IMR-90 (cell line): ENCODE measurements at regions not wholly inside any gene's neighbourhood (a gene's known extent, or its start where the extent isn't known, plus 50 kb on each side); places are given as distances from the start of the nearest gene placed in this dataset.

Experiments used
- ATAC-seq: fragments of 200-7000 bp; cut with Tn5 transposase; 2 replicates; pipeline ENCODE4 v1.9.1; 2020; ENCODE audit warnings: low read depth, mild to moderate bottlenecking, moderate library complexity
- BruUV-seq: library from RNA; stranded (reverse); fragments of 400-500 nt; replicated peaks from 2 replicates; lab custom pipeline; 2021; lab: Mats Ljungman, UMichigan
- CTCF ChIA-PET: fragments of 300-600 bp; formaldehyde crosslinking; extraction: SDS; loops from one replicate; lab custom pipeline; 2021; ENCODE audit warnings: antibody characterized with exemption; lab: Yijun Ruan, JAX
- POLR2A ChIA-PET: fragments of 300-600 bp; sonication (Branson Sonifier 250); formaldehyde crosslinking; loops from one replicate; lab custom pipeline; 2022; ENCODE audit warnings: antibody characterized with exemption; ENCODE audit not compliant: unreplicated experiment; lab: Charles Lee
- DNase-seq: peaks from one replicate; pipeline ENCODE4 v3.0.0; 2013
- H2AFZ ChIP-seq: replicated peaks from 2 replicates; pipeline ENCODE3; 2013; ENCODE audit warnings: low read length, mild to moderate bottlenecking; ENCODE audit not compliant: poor library complexity
- H2AK5ac ChIP-seq: 2 replicates; pipeline ENCODE4 v1.6.1; 2013; ENCODE audit warnings: low read depth, low read length, inconsistent platforms
- H2AK9ac ChIP-seq: replicated peaks from 2 replicates; pipeline ENCODE3; 2013; ENCODE audit warnings: mild to moderate bottlenecking, low read depth, low read length, moderate library complexity; ENCODE audit not compliant: poor library complexity
- H2BK120ac ChIP-seq: 2 replicates; pipeline ENCODE4 v1.6.1; 2013; ENCODE audit warnings: low read depth, low read length, inconsistent platforms
- H2BK15ac ChIP-seq: 3 replicates; pipeline ENCODE4 v1.6.1; 2013; ENCODE audit warnings: low read depth, low read length, inconsistent platforms
- H2BK20ac ChIP-seq: 2 replicates; pipeline ENCODE4 v1.6.1; 2013; ENCODE audit warnings: low read depth, mild to moderate bottlenecking, inconsistent platforms, low read length, moderate library complexity
- H2BK5ac ChIP-seq: 2 replicates; pipeline ENCODE4 v1.6.1; 2013; ENCODE audit warnings: mild to moderate bottlenecking, low read depth, low read length, inconsistent platforms; ENCODE audit not compliant: poor library complexity, severe bottlenecking
- H3K14ac ChIP-seq: replicated peaks from 2 replicates; pipeline ENCODE4 v1.6.1; 2013; ENCODE audit warnings: low read depth, low read length, inconsistent platforms
- H3K18ac ChIP-seq: 2 replicates; pipeline ENCODE4 v1.6.1; 2013; ENCODE audit warnings: low read depth, low read length, control low read depth
- H3K23ac ChIP-seq: 2 replicates; pipeline ENCODE4 v1.6.1; 2013; ENCODE audit warnings: low read depth, low read length, inconsistent platforms
- H3K27ac ChIP-seq: 2 replicates; pipeline ENCODE4 v1.5.1; 2013; ENCODE audit warnings: mild to moderate bottlenecking, control low read depth, low read length; ENCODE audit not compliant: insufficient read depth
- H3K27me3 ChIP-seq: 2 replicates; pipeline ENCODE4 v1.6.1; 2013; ENCODE audit warnings: low read length; ENCODE audit not compliant: control insufficient read depth, insufficient read depth
- H3K36me3 ChIP-seq: 2 replicates; pipeline ENCODE4 v1.6.1; 2013; ENCODE audit warnings: low read length, mixed read lengths; ENCODE audit not compliant: control insufficient read depth, insufficient read depth
- H3K4ac ChIP-seq: 2 replicates; pipeline ENCODE4 v1.6.1; 2013; ENCODE audit warnings: low read depth, low read length, inconsistent platforms
- H3K4me1 ChIP-seq: 2 replicates; pipeline ENCODE4 v1.6.1; 2013; ENCODE audit warnings: low read length, mixed read lengths; ENCODE audit not compliant: control insufficient read depth, insufficient read depth
- H3K4me2 ChIP-seq: 2 replicates; pipeline ENCODE4 v1.6.1; 2013; ENCODE audit warnings: low read depth, mild to moderate bottlenecking, control low read depth, low read length, moderate library complexity
- H3K4me3 ChIP-seq: 2 replicates; pipeline ENCODE4 v1.5.1; 2013; ENCODE audit warnings: low read depth, mild to moderate bottlenecking, control low read depth, low read length, moderate library complexity; ENCODE audit not compliant: insufficient read depth
- H3K56ac ChIP-seq: 2 replicates; pipeline ENCODE4 v1.6.1; 2013; ENCODE audit warnings: low read length, inconsistent platforms; ENCODE audit not compliant: insufficient read depth; ENCODE audit errors: extremely low read depth
- H3K79me1 ChIP-seq, 2 experiments: 2 replicates each; pipeline ENCODE4 v1.6.1; 2013; ENCODE audit warnings: low read length in 2 of 2, inconsistent platforms in 1 of 2, low read depth in 1 of 2
- H3K9ac ChIP-seq: 2 replicates; pipeline ENCODE4 v1.6.1; 2013; ENCODE audit warnings: low read depth, low read length, control low read depth
- H3K9me1 ChIP-seq: 2 replicates; pipeline ENCODE4 v1.6.1; 2013; ENCODE audit warnings: low read length, inconsistent platforms; ENCODE audit not compliant: insufficient read depth
- H3K9me3 ChIP-seq: 2 replicates; pipeline ENCODE4 v1.6.1; 2013; ENCODE audit warnings: low read length; ENCODE audit not compliant: control insufficient read depth, insufficient read depth
- H4K20me1 ChIP-seq: 2 replicates; pipeline ENCODE4 v1.6.1; 2013; ENCODE audit warnings: low read length, inconsistent platforms; ENCODE audit not compliant: insufficient read depth
- H4K5ac ChIP-seq: 2 replicates; pipeline ENCODE4 v1.6.1; 2013; ENCODE audit warnings: mild to moderate bottlenecking, low read depth, low read length, control low read depth
- H4K8ac ChIP-seq, 2 experiments: 2 replicates each; pipeline ENCODE4 v1.6.1; 2013; ENCODE audit warnings: low read depth in 2 of 2, low read length in 2 of 2, control low read depth in 1 of 2, inconsistent platforms in 1 of 2
- H4K91ac ChIP-seq: 2 replicates; pipeline ENCODE4 v1.6.1; 2013; ENCODE audit warnings: low read depth, low read length, inconsistent platforms; ENCODE audit not compliant: insufficient read depth
- CHD1 ChIP-seq: IDR thresholded peaks from 2 replicates; pipeline ENCODE4 v1.6.1; 2012; ENCODE audit warnings: low read depth, low read length, improper control_type of control experiment
- MAZ ChIP-seq: IDR thresholded peaks from 2 replicates; pipeline ENCODE4 v1.6.1; 2012; ENCODE audit warnings: low read depth, mild to moderate bottlenecking, low read length, improper control_type of control experiment, moderate library complexity, borderline replicate concordance
- NFE2L2 ChIP-seq: fragments of 150-350 bp; IDR thresholded peaks from 2 replicates; pipeline ENCODE4 v1.6.1; 2016; ENCODE audit warnings: low read depth, mild to moderate bottlenecking, low read length
- WGBS, 2 experiments: methylation state at CpG; one replicate each; pipeline versions ENCODE4 v1.1.5 to v1.1.7; 2013; ENCODE audit warnings: missing lambda C conversion rate in 2 of 2; ENCODE audit not compliant: insufficient read length in 1 of 2; ENCODE audit errors: extremely low coverage in 2 of 2; 5-methylcytosine and 5-hydroxymethylcytosine counted together
- dilution Hi-C: fragments of 300-500 bp; cut with HindIII; formaldehyde crosslinking; loops from one replicate; pipeline ENCODE4 v1.14.3; 2018; ENCODE audit warnings: low sequenced_read_pairs; ENCODE audit not compliant: unreplicated experiment
- in situ Hi-C: fragments of 300-500 bp; cut with MboI; formaldehyde crosslinking; loops from 3 replicates; pipeline ENCODE4 v1.14.3; 2019; ENCODE audit warnings: low sequenced_read_pairs, inconsistent platforms, mixed read lengths
- intact Hi-C: fragments of 100-400 bp; cut with micrococcal nuclease; formaldehyde crosslinking; loops from 2 replicates; pipeline ENCODE4 v1.10.0; 2022

DNA sequence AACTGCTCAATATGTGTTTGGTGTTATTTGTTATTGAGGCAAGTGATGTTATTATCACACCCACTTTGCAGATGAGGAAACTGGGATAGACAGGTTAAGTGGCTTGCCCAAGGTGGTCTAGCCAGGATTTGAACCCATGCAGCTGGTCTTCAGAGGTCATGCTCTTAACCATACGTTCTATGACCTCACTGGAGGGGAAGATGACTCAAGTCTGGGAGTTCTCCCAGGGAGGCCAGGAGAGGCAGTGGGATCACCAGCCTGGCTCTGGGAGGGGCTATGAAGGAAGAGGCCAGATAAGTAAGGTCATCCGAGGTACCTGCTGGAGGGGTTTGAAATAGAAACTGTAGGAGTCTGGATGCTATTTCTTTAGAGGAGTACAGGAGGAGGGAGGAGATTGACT, 95.3 kb downstream of the NAV1 start:
- BruUV-seq = no TSS peak
- dilution Hi-C loops = no loop called here
- H3K23ac ChIP-seq = peak overlapping the region; percentile 53; the same call in 1 of the 2 replicates
- 71% methylated on average over 1 of the region's 2 CpGs; no CpG with 5 or more reads in 1 of the 2 experiments for WGBS, 2 experiments
- in situ Hi-C loops = no loop called here
- no peak overlapping the region for H3K27ac ChIP-seq
- no peak overlapping the region for H3K18ac ChIP-seq
- ChIA-PET POLR2A (interaction anchor here (0.5 kb wide), 1 partner anchor 10 kb away, joined by 13 read pairs; no protein-coding TSS in a partner anchor), CTCF (no interaction called here)
- H3K27me3 ChIP-seq = no peaks in the 10 kb centered on the region
- no peak overlapping the region for H2AFZ ChIP-seq
- H3K9me1 ChIP-seq = peaks cover 44% of the 10 kb centered on the region
- TF ChIP-seq CHD1 (no peak), NFE2L2 (no peak), MAZ (peak; percentile 31; the same call in 1 of the 2 replicates)
- intact Hi-C loops = no loop called here
- no peak overlapping the region for H3K4me2 ChIP-seq
- H3K79me1 ChIP-seq = peaks cover 39 to 83% of the 10 kb centered on the region in 2 experiments
- H3K36me3 ChIP-seq = peaks cover 19% of the 10 kb centered on the region
- no peak overlapping the region for H4K5ac ChIP-seq
- no peak overlapping the region for H3K9ac ChIP-seq
- H3K14ac ChIP-seq = peak overlapping the region; percentile 8; the same call in 1 of the 2 replicates
- H2BK5ac ChIP-seq = no peak overlapping the region
- H2AK5ac ChIP-seq = peak overlapping the region; percentile 67; the same call in 1 of the 2 replicates
- H4K20me1 ChIP-seq = no peaks in the 10 kb centered on the region; the same call in 1 of the 2 replicates
- peak overlapping the region in 1 of 2 experiments; percentile 59; a peak in 2 of 4 replicates for H4K8ac ChIP-seq
- H3K4me3 ChIP-seq = no peak overlapping the region
- peak overlapping the region; percentile 18; the same call in 1 of the 2 replicates for H2BK20ac ChIP-seq
- DNase-seq (peak; percentile 78), ATAC-seq (no peak)
- peaks cover 43% of the 10 kb centered on the region for H3K4me1 ChIP-seq
- H2AK9ac ChIP-seq = no peak overlapping the region
- no peaks in the 10 kb centered on the region for H3K9me3 ChIP-seq
- H2BK120ac ChIP-seq = peak overlapping the region; percentile 49; the same call in 1 of the 2 replicates
- H4K91ac ChIP-seq = no peak overlapping the region; the same call in 1 of the 2 replicates
- peak overlapping the region; percentile 76; the same call in 1 of the 2 replicates for H3K4ac ChIP-seq
- H2BK15ac ChIP-seq = peak overlapping the region; percentile 91; the same call in 2 of the 3 replicates
- no peak overlapping the region for H3K56ac ChIP-seq
